ENCODE measurements at regions not wholly inside any gene's neighbourhood (a gene's known extent, or its start where the extent isn't known, plus 50 kb on each side); places are given as distances from the start of the nearest gene placed in this dataset.

DNA sequence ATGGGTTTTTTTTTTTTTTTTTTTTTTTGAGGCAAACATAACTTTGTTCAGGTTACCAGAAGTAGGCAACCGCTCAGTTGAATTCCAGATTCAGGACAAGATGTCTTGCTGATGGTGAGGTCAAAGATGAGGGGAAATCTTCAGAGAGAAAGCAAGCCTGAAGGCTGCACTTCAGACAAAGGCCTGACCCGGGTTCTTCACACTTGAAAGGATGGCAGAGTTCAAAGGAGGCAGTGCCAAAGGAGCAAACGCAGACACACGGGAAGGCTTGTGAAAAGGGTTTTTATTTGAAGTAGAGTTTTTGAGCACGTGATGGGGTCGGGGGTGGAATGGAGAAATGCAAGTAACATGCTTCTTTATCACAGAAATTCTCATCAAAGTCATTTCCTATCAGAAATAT lies 960.2 kb upstream of the EEF2KMT start:
- no peak for DNase-seq (ENCODE audit: low read depth)

DNA sequence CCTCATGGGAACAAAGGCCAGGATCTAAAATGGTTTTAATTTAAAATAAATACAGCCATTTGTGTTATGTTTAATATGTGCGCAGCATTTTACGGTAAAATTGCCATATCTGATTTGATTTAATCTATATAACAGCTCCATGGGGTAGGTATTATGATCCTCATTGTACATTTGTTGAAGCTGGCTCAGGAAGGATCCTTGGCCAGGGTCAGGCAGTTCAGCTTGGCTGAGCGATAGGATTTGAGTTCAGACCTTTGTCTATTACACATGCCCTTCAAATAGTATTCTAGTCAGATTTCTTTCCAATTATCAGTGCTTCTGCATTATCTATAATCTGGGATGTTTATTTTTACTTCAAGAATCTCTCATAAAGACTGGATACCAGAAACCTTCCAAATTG lies 950.4 kb upstream of the EEF2KMT start:
- no peak for DNase-seq (ENCODE audit: low read depth)

DNA sequence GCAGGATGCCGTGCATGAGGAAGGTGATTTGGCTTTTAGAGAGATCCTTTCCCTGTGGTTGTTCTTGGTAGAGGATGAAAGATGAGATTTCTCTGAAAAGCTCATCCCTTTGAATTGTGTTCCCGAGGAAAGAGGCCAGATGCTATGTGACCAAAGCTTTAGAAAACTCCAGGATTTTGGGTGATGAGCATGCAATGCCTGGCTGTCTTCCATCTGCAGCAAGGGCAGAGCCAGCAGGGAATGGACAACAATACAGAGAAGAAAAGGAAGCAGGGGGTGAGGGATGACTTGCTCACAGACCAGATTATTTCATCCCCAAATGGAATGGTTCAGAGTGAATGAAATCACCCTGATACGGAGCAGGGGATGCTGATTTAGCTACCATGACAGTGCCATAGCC lies 949.7 kb upstream of the EEF2KMT start:
- no peak for DNase-seq (ENCODE audit: low read depth)

DNA sequence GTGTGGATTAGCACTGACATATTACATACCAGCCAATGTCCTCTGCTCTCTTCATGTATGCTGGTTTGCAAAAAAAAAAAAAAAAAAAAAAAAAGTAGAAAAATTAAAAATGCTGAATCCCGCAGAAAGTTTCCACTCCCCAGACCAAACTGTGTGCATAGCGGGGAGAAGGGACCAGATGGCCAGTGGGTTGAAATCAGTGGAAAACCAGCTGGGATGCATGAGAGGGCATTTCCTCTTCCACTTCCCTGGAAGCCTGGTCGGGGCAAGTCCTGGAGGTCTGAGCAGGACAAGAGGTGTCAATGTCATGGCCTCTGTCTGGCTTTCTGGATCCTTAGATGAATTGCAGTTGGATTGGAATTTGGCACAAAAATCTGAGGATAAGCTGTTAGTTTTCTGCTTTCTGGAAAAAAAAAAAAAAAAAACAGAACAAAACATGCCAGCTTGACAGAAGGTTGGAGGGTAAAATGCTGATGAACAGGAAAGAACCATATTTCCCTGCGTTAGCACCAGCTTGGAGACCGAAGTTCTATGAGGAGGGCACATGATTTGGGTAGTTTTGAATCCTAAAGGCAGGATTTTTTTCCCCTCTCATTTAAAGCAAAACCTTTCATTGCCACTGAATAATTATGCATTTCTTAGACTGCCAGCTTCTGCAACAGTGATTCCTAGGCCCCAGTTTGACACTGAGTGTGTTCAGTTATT lies 941.5 kb upstream of the EEF2KMT start:
- DNase-seq (ENCODE audit: low read depth) = no peak

DNA sequence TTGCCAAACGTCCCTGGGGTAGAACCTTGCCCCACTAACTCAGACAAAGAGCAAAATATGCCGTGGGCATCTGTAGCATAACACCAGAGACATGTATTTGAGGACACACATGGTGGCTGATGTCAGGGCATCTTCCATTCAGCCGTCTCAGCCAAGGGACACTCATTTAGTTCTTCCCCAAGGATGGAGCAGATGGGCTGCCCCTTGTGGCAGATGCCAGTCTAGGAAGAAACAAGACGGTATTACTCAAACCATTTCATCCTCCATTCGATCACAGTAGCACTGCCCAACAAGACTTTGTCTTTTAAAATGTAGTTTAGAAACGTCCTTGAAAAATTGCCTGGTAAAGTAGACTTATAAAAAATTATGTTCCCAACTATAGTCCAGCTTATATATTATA lies 937.6 kb upstream of the EEF2KMT start:
- DNase-seq (ENCODE audit: low read depth) = no peak

DNA sequence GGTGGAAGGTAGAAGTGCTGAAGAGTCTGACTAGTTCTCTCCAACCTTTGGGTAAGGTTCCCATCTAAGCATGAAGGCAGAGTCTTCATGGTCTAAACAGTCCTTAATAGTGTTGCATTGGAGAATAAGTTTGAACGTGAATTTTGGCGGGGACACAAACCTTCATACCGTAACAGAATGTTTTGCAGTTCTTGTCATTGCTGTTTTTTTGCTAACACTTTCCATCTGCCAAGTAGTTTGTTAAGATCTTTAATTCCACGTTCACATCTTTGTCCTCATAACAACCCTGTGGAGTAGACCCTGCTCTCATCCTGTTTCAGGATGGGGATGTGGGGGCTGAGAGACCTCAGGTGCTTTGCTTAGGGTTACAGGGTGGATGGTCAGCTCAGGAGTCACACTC lies 936.9 kb upstream of the EEF2KMT start:
- DNase-seq (ENCODE audit: low read depth) = no peak

DNA sequence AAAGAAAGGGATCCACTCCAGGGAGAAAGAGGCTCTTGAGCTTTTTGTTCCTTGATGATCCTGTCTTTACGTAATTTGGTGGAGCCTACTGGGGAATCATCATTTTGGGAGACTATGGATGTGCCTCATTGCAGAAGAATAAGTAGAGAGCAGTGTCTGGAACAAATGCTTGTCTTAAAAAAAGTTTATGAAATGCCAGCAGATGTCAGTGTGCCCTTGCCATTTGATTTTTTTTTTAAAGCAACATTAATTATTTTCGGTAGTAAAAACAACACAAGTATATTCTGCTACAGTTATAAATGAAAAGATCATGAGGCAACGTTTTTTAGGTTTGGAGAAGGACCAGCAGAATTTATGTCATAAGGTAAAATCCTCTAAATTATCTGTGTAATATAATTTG lies 934.8 kb upstream of the EEF2KMT start:
- DNase-seq (ENCODE audit: low read depth) = no peak

DNA sequence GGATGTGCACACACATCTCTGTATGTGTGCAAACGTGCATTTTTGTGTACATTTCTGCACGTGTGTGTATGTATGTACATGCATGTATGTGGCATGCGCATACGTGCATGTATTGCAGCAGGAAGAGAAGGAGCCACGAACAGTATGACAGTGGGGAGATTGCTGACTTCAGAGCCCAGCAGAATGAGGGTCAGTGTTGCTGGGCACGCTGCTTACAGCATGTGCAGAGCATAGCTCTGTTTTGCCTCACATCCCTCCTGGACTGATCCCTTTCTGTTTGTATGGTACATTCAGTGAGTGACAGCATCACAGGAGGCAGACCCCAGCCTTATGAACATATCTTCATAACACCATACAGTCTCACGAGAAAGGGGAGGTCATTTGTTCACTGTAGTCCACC lies 934.0 kb upstream of the EEF2KMT start:
- DNase-seq (ENCODE audit: low read depth) = no peak

DNA sequence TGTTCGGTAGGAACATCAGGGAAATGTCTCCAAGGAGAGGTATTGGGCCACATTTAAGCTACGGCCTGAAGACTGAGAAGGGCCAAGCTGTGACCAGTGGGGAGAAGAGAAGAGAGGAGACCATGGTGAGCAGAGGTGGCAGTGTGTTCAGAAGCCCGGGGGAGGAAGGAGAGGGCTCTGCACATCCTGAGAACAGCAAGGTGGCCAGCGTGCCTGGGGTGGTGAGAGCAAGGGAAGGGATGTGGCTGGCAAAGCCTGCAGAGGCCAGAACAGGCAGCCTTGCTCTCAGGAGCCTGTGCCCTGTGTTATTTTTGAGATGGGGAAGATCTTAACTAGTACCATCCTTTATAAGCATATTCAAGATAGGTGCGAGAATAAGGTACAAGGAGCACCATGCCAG lies 933.5 kb upstream of the EEF2KMT start:
- DNase-seq (ENCODE audit: low read depth) = no peak

DNA sequence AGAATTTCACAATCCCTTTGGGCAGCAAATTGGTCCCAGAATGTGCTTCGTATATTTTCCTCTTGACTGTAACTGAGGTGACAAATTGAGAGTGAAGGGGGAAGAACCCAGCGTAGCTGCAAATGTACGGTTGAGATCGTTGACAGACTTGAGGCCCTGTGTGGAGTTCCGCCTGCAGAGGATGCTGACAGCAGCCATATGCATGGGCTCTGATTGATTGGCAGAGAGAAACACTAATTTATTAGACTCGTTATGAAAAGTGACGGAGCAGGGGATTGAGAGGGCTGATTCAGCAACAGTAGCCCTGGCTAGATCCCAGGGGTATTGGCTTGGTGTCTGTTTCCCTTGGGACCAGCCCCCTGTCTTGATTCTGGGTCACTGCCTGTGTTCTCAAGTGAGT lies 930.1 kb upstream of the EEF2KMT start:
- no peak for DNase-seq (ENCODE audit: low read depth)

DNA sequence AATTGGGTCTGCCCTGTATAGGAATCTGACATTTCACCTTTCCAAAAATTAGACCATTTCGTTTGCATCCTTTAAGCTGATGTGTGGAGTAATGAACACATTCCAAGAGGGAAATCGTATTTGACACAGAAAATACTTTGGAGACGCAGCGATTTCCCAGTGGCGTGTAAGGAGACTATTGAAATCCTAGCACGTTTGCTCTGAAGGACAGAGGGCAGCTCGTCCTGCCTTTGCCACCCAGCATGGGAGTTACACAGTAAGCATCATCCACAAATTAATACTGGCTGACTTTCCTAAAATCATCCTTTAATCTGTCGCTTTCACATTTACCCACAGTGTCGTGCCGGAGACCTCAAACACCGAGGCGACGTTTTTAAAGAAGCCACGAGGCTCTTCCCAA lies 925.9 kb upstream of the EEF2KMT start:
- DNase-seq (ENCODE audit: low read depth) = no peak

DNA sequence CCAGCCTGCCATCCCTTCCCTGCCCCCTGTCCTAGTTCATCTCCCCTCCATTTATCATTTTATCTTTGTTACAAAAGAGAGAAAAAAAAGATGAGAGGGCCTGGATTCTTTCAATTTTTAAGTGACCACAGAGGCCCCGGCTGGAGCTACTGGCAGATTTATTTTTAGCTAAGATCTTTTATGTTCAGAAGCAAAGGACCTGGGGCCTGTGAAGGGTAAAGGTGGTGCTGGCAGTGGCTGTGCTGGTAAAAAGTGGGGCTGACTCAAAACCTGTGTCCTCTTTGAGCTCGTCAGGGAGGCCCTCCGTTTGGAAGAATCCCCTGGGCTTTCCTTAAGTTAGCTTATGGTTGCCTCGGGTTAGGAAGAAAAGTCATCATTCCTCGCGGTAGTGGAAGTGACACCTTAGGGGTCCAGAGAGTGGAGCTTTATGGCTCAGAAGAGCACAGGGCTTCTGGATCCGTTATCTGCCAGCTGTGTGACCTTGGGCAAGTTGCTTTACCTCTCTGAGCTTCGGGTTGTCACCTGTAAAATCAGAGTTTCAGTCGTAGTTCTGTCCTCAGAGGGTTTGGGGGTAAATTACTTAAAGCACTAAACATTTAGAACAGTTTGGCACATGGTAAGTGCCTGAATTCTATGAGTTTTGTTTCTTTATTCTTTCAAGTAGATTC lies 923.8 kb upstream of the EEF2KMT start:
- no peak for DNase-seq (ENCODE audit: low read depth)

DNA sequence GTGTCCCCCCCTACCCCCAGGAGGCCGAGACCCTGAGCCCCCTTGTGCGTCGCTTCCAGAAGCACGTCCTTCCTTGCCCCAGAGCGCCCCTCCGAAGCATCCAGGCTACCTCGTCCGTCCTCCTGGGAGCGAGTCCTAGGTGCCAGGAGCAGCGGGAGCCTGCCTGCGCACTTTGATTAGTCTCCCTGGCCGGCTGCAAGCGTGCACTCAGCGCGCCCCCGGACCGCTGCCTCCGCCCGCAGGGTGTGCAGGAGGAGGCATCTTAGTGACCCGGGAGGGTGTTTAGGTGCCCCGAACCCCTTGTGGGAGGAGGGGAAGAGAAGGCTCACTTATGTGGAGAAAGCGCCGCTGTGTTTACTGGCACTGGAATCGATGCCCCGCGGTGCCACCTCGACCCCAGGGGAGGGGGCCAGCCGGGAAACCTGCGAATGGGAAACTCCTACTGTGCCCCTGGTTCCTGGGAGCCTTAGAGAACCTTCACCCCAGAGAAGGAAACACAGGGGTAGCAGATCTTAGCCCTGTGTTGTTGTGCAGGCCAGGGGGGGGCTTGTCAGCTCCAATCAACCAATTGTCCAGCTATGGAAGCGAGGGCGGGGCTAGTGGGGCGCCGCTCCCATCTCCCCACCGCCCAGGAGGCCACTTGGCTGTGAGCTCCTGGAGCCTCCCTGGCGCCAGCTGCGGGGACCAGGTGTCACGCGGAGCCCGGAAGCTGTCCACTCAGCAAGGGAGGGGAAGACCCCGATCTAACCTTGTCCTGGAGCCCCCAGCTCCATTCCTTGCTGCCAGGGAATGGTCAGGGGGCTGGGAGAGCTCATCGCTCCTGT lies 922.8 kb upstream of the EEF2KMT start:
- DNase-seq (ENCODE audit: low read depth) = no peak

DNA sequence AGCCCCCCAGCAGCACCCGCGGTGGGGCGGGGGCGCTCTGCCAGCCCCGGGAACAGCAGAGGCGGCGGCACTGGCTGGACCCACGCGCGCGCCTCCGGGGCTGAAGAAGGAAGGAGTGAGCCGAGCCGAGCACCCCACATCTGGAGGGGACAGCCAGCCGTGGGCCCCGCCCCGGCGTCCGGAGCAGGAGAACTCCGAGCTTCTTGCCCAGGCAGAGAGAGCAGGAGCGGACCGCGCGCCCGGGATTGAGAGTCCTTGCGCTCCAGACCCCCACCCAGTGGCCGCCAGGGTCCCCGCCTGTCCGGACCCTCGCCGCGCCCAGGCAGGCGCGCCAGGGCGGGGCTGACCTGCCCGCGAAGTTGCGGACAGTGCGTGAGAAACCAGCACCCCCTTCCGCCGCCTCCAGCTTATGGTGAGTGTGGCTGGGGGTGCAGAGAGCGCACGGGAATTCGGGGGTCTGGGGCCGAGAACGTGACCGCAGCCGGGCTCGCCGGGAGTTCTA lies 921.9 kb upstream of the EEF2KMT start:
- DNase-seq (ENCODE audit: low read depth) = no peak

DNA sequence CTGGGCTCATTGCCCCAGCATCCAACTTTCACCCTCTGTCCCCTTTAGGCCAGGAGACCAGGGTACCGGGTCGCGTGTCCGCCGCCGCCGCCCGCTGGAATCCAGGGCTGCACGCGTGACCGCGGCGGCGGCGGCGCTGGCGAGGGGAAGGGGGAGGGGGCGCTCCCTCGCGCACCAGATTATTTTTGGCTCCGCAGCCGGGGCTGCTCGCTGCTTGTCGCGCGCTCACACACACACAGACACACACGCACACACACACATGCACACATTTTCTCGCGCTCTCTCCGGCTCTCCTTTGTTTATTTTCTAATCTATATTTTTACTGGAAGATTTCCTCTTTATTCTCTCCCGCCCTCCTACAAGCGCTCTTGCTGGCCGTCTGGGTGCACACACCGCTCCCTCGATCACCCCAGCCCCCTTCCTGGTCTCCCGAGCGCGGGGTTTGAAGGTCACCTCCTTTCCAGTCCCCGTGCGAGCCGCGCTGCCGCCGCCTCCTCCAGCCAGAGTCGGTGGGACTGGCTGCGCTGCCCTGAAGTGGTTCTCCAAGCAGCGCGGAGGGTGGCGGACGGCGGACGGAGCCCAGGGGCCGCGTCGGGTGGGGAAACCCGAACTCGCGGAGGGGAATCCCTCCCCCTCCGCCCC lies 921.4 kb upstream of the EEF2KMT start:
- no peak for DNase-seq (ENCODE audit: low read depth)

DNA sequence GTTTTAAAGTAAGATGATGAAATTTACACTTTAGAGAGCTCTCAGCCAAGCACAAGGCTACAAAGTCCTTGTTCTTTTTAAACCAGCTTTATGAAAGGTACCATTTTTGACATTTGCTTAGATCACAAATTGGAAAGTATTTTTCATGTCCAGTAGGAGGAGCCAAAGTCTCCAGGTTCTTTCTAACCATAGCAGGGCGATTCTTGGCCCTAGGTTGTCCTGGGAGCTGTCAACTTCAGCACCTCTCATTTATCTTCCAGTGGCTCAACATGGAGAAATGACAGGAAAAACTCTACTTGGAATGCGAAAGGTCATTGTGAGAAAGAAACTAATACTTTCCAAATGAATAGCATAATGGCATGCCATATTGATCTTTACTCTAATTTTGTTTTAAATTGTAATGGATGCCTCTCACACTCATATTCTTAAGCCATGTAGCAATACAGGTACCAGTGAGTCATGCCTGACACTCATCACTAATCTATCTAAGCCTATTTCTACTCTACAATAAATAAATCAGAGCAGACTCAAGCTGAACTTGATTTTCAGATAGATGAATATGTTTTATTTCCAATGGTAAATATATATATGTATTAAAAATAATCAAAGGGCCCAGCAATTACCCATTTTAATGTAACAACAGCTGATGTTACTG lies 919.1 kb upstream of the EEF2KMT start:
- DNase-seq (ENCODE audit: low read depth) = no peak

DNA sequence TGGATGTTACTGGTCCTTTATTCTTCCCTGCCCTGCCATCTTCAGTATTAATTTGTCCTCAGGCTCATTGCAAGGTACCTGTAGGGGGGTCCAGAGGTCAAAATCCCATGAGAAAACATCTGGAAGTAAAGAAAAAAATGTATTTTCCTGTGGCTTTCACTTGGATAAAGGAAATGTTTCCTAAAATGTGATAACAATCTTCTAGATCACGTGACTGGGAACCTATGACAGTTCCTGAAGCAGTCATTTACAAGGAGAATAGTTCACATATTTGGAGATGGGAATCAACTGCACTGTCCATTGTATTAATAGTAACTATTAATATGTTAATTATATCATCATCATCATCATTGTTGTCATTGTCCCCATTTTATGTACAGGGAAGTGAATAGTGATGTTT lies 915.1 kb upstream of the EEF2KMT start:
- no peak for DNase-seq (ENCODE audit: low read depth)

DNA sequence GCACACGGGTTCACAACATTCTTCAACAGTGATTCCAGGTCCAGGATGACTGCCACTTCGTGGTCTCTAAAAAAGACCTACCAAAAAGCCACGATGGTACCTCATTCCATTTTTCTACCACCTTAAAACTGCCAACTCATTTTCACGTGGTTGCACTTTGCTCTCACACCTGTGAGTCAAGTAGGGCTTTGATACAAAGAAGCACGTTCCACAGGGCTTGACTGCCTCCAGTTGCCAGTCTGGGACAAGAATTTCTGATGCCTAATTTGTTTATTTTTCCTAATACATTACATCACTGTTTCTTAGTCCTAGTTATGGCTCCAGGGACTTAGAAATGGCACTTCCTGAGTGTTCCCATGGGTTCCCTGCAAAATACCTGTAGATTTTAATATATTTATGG lies 911.6 kb upstream of the EEF2KMT start:
- DNase-seq (ENCODE audit: low read depth) = no peak

DNA sequence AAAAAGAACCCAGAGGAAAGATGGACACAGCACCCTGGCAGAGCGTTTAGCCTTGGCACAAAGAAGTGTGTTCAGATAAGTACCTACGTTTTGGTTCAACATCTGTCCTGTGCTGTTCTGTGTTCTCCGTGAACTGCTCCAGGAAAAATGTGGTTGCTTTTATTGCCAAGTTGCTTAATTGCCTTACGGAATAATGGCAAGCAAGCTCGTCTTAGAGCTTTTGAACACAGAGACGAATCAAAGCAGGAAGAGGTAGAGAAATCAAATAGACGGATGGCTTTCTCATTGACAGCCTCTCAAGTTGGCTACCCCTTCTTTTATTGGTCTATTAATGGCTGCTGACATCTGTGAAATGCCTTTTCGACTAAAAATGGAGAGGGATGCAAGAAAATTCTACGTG lies 911.1 kb upstream of the EEF2KMT start:
- DNase-seq (ENCODE audit: low read depth) = no peak

DNA sequence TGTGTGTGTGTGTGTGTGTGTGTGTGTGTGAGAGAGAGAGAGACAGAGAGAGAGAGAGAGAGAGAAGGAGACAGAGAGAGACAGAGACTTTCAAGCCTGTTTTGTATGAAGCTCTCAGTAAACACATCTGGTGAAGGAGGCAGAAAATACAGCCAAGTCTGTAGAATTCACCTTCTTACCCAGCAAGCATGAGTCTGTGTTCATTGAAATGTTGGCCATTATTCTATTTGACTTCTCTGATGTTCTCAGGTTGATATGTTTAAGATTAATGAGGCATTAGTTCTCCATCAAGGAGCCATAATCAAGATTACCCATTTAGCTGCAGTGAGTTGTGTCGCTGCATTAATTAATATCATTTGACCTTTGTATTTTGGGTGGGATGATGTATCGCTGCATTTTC lies 895.8 kb upstream of the EEF2KMT start:
- no peak for DNase-seq (ENCODE audit: low read depth)

DNA sequence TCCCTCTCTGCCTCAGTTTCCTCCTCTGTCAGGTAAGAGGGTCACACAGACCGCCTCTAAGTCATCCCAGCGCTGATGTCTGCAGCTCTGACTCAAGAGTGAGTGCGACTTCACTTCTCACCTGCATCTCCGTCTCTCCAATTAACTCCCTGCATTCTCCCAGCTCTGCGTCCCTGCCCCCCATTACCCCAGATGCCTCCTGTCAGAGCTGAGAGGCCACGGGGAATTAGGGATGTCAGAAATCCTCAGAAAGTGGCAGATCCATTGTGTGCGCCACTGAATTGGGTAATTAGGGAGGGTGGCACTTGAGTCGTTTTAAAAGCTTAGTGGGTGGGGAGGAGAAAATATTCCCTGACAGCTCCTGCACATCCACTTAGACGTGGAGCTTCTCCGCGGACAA lies 885.4 kb upstream of the EEF2KMT start:
- DNase-seq (ENCODE audit: low read depth) = no peak

DNA sequence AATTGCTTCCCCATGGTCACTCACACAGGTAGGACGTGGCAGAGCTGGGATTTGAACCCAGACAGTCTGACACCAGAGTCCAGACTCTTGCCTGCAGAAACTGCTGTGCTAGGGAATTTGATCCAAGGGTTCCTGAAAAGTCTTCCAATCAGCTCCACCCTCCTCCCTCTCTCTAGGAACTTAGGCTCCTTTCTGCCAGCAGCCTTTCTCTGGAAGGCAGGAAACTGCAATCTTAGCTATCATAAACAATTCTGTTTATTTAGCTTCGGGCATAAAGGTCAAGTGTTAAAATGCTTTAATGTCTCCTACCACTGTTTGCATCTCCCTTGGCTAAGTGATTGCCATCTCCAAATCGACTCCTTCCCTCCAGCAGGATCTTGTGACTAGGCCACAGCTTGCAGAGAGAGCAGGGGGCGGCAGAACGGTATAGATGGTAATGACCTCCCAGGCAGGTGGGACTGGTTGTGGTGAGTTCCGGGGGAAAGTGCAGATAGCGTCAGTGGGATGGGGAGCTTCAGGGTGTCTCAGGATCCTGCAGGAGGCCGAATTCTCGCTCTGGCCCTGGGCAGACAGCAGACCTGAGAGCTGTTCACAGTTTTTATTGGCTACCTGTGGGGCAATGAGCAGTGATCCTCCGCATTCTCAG lies 882.4 kb upstream of the EEF2KMT start:
- no peak for DNase-seq (ENCODE audit: low read depth)

All from fibroblast of gingiva (primary cell).